ENCODE measurements at regions not wholly inside any gene's neighbourhood (a gene's known extent, or its start where the extent isn't known, plus 50 kb on each side); places are given as distances from the start of the nearest gene placed in this dataset.

DNA sequence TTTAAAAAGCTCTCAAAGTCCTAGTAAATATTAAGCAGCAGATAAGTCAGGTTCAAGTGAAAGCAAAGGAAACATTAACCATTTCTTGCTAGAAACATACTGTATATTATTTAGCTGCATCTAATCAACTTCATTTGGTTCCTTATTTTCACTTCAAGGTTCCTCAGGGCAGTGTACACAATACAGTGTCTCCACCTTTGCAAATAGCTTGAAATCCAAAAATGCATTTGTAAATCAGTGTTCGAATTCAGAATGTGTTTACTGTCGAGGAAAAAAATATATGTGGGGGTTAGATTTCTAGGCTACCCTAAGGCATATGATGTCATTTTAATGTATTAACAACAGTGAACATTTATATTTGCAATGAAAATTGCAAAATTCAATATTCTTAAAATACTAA is 436.0 kb downstream of the CETN3 start:
- no peak overlapping the region for H2AFZ ChIP-seq (replicated peaks; ENCODE audit: low read length, poor library complexity)
- H2AK9ac ChIP-seq (replicated peaks; ENCODE audit: low read depth, low read length, poor library complexity), result no peak overlapping the region
- H4K8ac ChIP-seq (ENCODE audit: low read depth in 2 of 2, low read length in 2 of 2), result no peak overlapping the region
- no peak overlapping the region for H3K4me2 ChIP-seq (ENCODE audit: low read depth, low read length)
- no peak overlapping the region for H2AK5ac ChIP-seq (ENCODE audit: low read depth, low read length)
- H3K9ac ChIP-seq (ENCODE audit: low read depth, low read length), result no peak overlapping the region
- H3K9me3 ChIP-seq (ENCODE audit: control insufficient read depth, insufficient read depth, low read length), result no peaks in the 10 kb centered on the region
- H4K20me1 ChIP-seq (ENCODE audit: insufficient read depth, low read length), result no peaks in the 10 kb centered on the region
- H3K14ac ChIP-seq (replicated peaks; ENCODE audit: low read depth, low read length), result no peak overlapping the region
- H2BK5ac ChIP-seq (ENCODE audit: low read depth, low read length, poor library complexity, severe bottlenecking), result no peak overlapping the region
- no peaks in the 10 kb centered on the region for H3K9me1 ChIP-seq (ENCODE audit: insufficient read depth, low read length)
- intact Hi-C loops (cut with micrococcal nuclease) (no loop called here), in situ Hi-C loops (cut with MboI; ENCODE audit: low sequenced_read_pairs) (no loop called here), dilution Hi-C loops (cut with HindIII; ENCODE audit: low sequenced_read_pairs, unreplicated experiment) (no loop called here)
- no peak overlapping the region for H3K27ac ChIP-seq (ENCODE audit: insufficient read depth, low read length)
- no peaks in the 10 kb centered on the region for H3K79me1 ChIP-seq (ENCODE audit: low read depth in 1 of 2, low read length in 2 of 2)
- no peak overlapping the region for H4K91ac ChIP-seq (ENCODE audit: insufficient read depth, low read depth, low read length)
- H2BK120ac ChIP-seq (ENCODE audit: low read depth, low read length), result no peak overlapping the region
- H3K56ac ChIP-seq (ENCODE audit: extremely low read depth, insufficient read depth, low read length), result no peak overlapping the region
- ATAC-seq (ENCODE audit: low read depth) (no peak), DNase-seq (no peak)
- ChIA-PET CTCF (no interaction called here), POLR2A (ENCODE audit: unreplicated experiment) (no interaction called here)
- TF ChIP-seq RAD21 (IDR thresholded peaks at IDR 0.05; ENCODE audit: low read length) (no peak), CEBPB (IDR thresholded peaks at IDR 0.05; ENCODE audit: low read depth, low read length) (no peak), BHLHE40 (IDR thresholded peaks at IDR 0.05; ENCODE audit: low read depth, low read length) (no peak), SMC3 (IDR thresholded peaks at IDR 0.05; ENCODE audit: low read depth, low read length) (no peak), MXI1 (IDR thresholded peaks at IDR 0.05; ENCODE audit: borderline replicate concordance, low read depth, low read length) (no peak), MAFK (IDR thresholded peaks at IDR 0.05; ENCODE audit: low read depth, low read length) (no peak)
- no peak overlapping the region for H3K4ac ChIP-seq (ENCODE audit: low read depth, low read length)
- no peak overlapping the region for H4K5ac ChIP-seq (ENCODE audit: low read depth, low read length)
- H3K27me3 ChIP-seq (ENCODE audit: control insufficient read depth, insufficient read depth, low read length), result no peaks in the 10 kb centered on the region
- no TSS peak for BruUV-seq (replicated peaks)
- H3K23ac ChIP-seq (ENCODE audit: low read depth, low read length), result no peak overlapping the region
- H2BK15ac ChIP-seq (ENCODE audit: low read depth, low read length), result no peak overlapping the region
- H3K36me3 ChIP-seq (ENCODE audit: control insufficient read depth, insufficient read depth, low read length), result no peaks in the 10 kb centered on the region
- H3K4me3 ChIP-seq (ENCODE audit: insufficient read depth, low read depth, low read length), result no peak overlapping the region
- no peak overlapping the region for H2BK20ac ChIP-seq (ENCODE audit: low read depth, low read length)
- H3K4me1 ChIP-seq (ENCODE audit: control insufficient read depth, insufficient read depth, low read length), result no peaks in the 10 kb centered on the region
- no peak overlapping the region for H3K18ac ChIP-seq (ENCODE audit: low read depth, low read length)
- no CpG with 5 or more reads among the region's 2 CpGs for WGBS, 2 experiments (ENCODE audit: extremely low coverage in 2 of 2, insufficient read length in 1 of 2)
